ENCODE measurements at regions not wholly inside any gene's neighbourhood (a gene's known extent, or its start where the extent isn't known, plus 50 kb on each side); places are given as distances from the start of the nearest gene placed in this dataset.

GRCh38 chr12:29980304-29980703 lies 196.6 kb upstream of the TMTC1 start:
- DNase-seq (ENCODE audit: low read depth, low spot score): no peak
- H3K27ac ChIP-seq (ENCODE audit: control insufficient read depth, insufficient read depth, low read length): no peak overlapping the region
- dilution Hi-C loops (cut with MboI; ENCODE audit: extremely low pct_ligation_motif_present, low sequenced_read_pairs): no loop called here
- H3K9me3 ChIP-seq (ENCODE audit: control insufficient read depth, low read depth, low read length): no peaks in the 10 kb centered on the region
- no peak overlapping the region for H3K9ac ChIP-seq (ENCODE audit: control insufficient read depth, extremely low read depth, insufficient read depth, low read length)
- no peak overlapping the region for H3K4me2 ChIP-seq (ENCODE audit: control insufficient read depth, extremely low read depth, insufficient read depth, low read depth, low read length)
- no peak overlapping the region for H2AFZ ChIP-seq (ENCODE audit: control insufficient read depth, low read length)
- H3K4me3 ChIP-seq (ENCODE audit: control insufficient read depth in 2 of 3, extremely low read depth in 1 of 3, insufficient read depth in 2 of 3, low read depth in 1 of 3, low read length in 3 of 3): no peak overlapping the region
- TF ChIP-seq, protein P1, sequence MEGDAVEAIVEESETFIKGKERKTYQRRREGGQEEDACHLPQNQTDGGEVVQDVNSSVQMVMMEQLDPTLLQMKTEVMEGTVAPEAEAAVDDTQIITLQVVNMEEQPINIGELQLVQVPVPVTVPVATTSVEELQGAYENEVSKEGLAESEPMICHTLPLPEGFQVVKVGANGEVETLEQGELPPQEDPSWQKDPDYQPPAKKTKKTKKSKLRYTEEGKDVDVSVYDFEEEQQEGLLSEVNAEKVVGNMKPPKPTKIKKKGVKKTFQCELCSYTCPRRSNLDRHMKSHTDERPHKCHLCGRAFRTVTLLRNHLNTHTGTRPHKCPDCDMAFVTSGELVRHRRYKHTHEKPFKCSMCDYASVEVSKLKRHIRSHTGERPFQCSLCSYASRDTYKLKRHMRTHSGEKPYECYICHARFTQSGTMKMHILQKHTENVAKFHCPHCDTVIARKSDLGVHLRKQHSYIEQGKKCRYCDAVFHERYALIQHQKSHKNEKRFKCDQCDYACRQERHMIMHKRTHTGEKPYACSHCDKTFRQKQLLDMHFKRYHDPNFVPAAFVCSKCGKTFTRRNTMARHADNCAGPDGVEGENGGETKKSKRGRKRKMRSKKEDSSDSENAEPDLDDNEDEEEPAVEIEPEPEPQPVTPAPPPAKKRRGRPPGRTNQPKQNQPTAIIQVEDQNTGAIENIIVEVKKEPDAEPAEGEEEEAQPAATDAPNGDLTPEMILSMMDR (optimal IDR thresholded peaks at IDR 0.05 in 1 of 3, IDR thresholded peaks at IDR 0.05 in 1 of 3, conservative IDR thresholded peaks at IDR 0.05 in 1 of 3; ENCODE audit: extremely low read depth in 1 of 3, insufficient read depth in 2 of 3, low read length in 3 of 3): no peak
- no peak for TF ChIP-seq EZH2 (IDR thresholded peaks at IDR 0.05; ENCODE audit: low read length)
- no peaks in the 10 kb centered on the region for H3K9me1 ChIP-seq (ENCODE audit: control insufficient read depth, extremely low read depth, insufficient read depth, low read length)
- no peak for FAIRE-seq
- H4K20me1 ChIP-seq (ENCODE audit: control insufficient read depth, extremely low read depth, insufficient read depth, low read length): no peaks in the 10 kb centered on the region
- no peaks in the 10 kb centered on the region for H3K79me2 ChIP-seq (ENCODE audit: control insufficient read depth, insufficient read depth, low read length)
- H3K4me1 ChIP-seq (ENCODE audit: control insufficient read depth, extremely low read depth, insufficient read depth, low read length): no peaks in the 10 kb centered on the region
- no peaks in the 10 kb centered on the region for H3K36me3 ChIP-seq (ENCODE audit: control insufficient read depth in 2 of 2, extremely low read depth in 1 of 2, insufficient read depth in 2 of 2, low read length in 2 of 2)
- H3K27me3 ChIP-seq (ENCODE audit: control insufficient read depth, extremely low read depth, insufficient read depth, low read length): no peaks in the 10 kb centered on the region

GRCh38 chr12:29971446-29971845 lies 187.7 kb upstream of the TMTC1 start:
- H3K79me2 ChIP-seq (ENCODE audit: control insufficient read depth, insufficient read depth, low read length): no peaks in the 10 kb centered on the region
- DNase-seq (ENCODE audit: low read depth, low spot score) (no peak), FAIRE-seq (no peak)
- no peak for TF ChIP-seq EZH2 (IDR thresholded peaks at IDR 0.05; ENCODE audit: low read length)
- TF ChIP-seq, protein P1 (optimal IDR thresholded peaks at IDR 0.05 in 1 of 3, IDR thresholded peaks at IDR 0.05 in 1 of 3, conservative IDR thresholded peaks at IDR 0.05 in 1 of 3; ENCODE audit: extremely low read depth in 1 of 3, insufficient read depth in 2 of 3, low read length in 3 of 3): no peak
- H3K27me3 ChIP-seq (ENCODE audit: control insufficient read depth, extremely low read depth, insufficient read depth, low read length): no peaks in the 10 kb centered on the region
- H3K9ac ChIP-seq (ENCODE audit: control insufficient read depth, extremely low read depth, insufficient read depth, low read length): no peak overlapping the region
- H3K9me3 ChIP-seq (ENCODE audit: control insufficient read depth, low read depth, low read length): no peaks in the 10 kb centered on the region
- no peak overlapping the region for H2AFZ ChIP-seq (ENCODE audit: control insufficient read depth, low read length)
- no peak overlapping the region for H3K27ac ChIP-seq (ENCODE audit: control insufficient read depth, insufficient read depth, low read length)
- H3K9me1 ChIP-seq (ENCODE audit: control insufficient read depth, extremely low read depth, insufficient read depth, low read length): no peaks in the 10 kb centered on the region
- H3K4me2 ChIP-seq (ENCODE audit: control insufficient read depth, extremely low read depth, insufficient read depth, low read depth, low read length): no peak overlapping the region
- no peak overlapping the region for H3K4me3 ChIP-seq (ENCODE audit: control insufficient read depth in 2 of 3, extremely low read depth in 1 of 3, insufficient read depth in 2 of 3, low read depth in 1 of 3, low read length in 3 of 3)
- no peaks in the 10 kb centered on the region for H3K36me3 ChIP-seq (ENCODE audit: control insufficient read depth in 2 of 2, extremely low read depth in 1 of 2, insufficient read depth in 2 of 2, low read length in 2 of 2)
- H4K20me1 ChIP-seq (ENCODE audit: control insufficient read depth, extremely low read depth, insufficient read depth, low read length): no peaks in the 10 kb centered on the region
- dilution Hi-C loops (cut with MboI; ENCODE audit: extremely low pct_ligation_motif_present, low sequenced_read_pairs): no loop called here
- no peaks in the 10 kb centered on the region for H3K4me1 ChIP-seq (ENCODE audit: control insufficient read depth, extremely low read depth, insufficient read depth, low read length)

Data from keratinocyte (primary cell).